WTC11 (cell line): ENCODE measurements at regions not wholly inside any gene's neighbourhood (a gene's known extent, or its start where the extent isn't known, plus 50 kb on each side); places are given as distances from the start of the nearest gene placed in this dataset.

Source experiments
- ATAC-seq: fragments of 200-7000 bp; cut with Tn5 transposase; 2 replicates; pipeline ENCODE4 v1.10.0; 2021; ENCODE audit warnings: mild to moderate bottlenecking, moderate library complexity
- CTCF ChIA-PET: fragments of 300-600 bp; sonication (Branson Sonifier 250); formaldehyde crosslinking; loops from one replicate; lab custom pipeline; 2021; ENCODE audit warnings: antibody characterized with exemption; lab: Charles Lee
- POLR2A ChIA-PET: fragments of 350-600 bp; sonication (Branson Sonifier 250); formaldehyde crosslinking; loops from one replicate; lab custom pipeline; 2021; ENCODE audit warnings: antibody characterized with exemption; lab: Charles Lee
- DNase-seq: peaks from one replicate; pipeline ENCODE4 v3.0.0; 2021; ENCODE audit warnings: low spot score
- H3K27ac Mint-ChIP-seq: 2 replicates; pipeline ENCODE4 v1.8.0; 2021; ENCODE audit warnings: mixed read lengths
- H3K27me3 Mint-ChIP-seq: 2 replicates; pipeline ENCODE4 v1.8.0; 2021; ENCODE audit warnings: low read depth, mild to moderate bottlenecking, moderate library complexity, mixed read lengths
- H3K36me3 Mint-ChIP-seq: 2 replicates; pipeline ENCODE4 v1.8.0; 2021; ENCODE audit warnings: mixed read lengths
- H3K4me1 Mint-ChIP-seq: 2 replicates; pipeline ENCODE4 v1.8.0; 2022; ENCODE audit warnings: mixed read lengths
- H3K4me3 Mint-ChIP-seq: 2 replicates; pipeline ENCODE4 v1.8.0; 2021; ENCODE audit warnings: mild to moderate bottlenecking, moderate library complexity, mixed read lengths
- H3K9me3 Mint-ChIP-seq: 2 replicates; pipeline ENCODE4 v1.8.0; 2021; ENCODE audit warnings: mixed read lengths
- AFF4 ChIP-seq: sonication (generic); formaldehyde crosslinking; IDR thresholded peaks from 2 replicates; pipeline ENCODE4 v1.8.1; 2023; ENCODE audit warnings: mild to moderate bottlenecking, missing genetic modification reagents, borderline replicate concordance
- FOXJ3 ChIP-seq: sonication (generic); formaldehyde crosslinking; IDR thresholded peaks from 2 replicates; pipeline ENCODE4 v1.9.0; 2021; ENCODE audit warnings: missing genetic modification reagents, mild to moderate bottlenecking, borderline replicate concordance
- HMGXB4 ChIP-seq: sonication (generic); formaldehyde crosslinking; IDR thresholded peaks from 2 replicates; pipeline ENCODE4 v1.8.1; 2023; ENCODE audit warnings: mild to moderate bottlenecking, moderate library complexity, missing genetic modification reagents
- IRF2 ChIP-seq: sonication (generic); formaldehyde crosslinking; IDR thresholded peaks from 2 replicates; pipeline ENCODE4 v1.8.0; 2022; ENCODE audit warnings: low read depth, missing genetic modification reagents, borderline replicate concordance
- NFE2L1 ChIP-seq: sonication (generic); formaldehyde crosslinking; IDR thresholded peaks from 2 replicates; pipeline ENCODE4 v1.8.1; 2023; ENCODE audit warnings: missing genetic modification reagents
- NR1H2 ChIP-seq: sonication (generic); formaldehyde crosslinking; IDR thresholded peaks from 2 replicates; pipeline ENCODE4 v1.9.0; 2021; ENCODE audit warnings: mild to moderate bottlenecking, moderate library complexity, missing genetic modification reagents
- SOX15 ChIP-seq: fragments of 250-450 bp; sonication (Bioruptor Pico); IDR thresholded peaks from 2 replicates; pipeline ENCODE4 v1.9.0; 2021; ENCODE audit warnings: mild to moderate bottlenecking
- TCF7 ChIP-seq: sonication (generic); formaldehyde crosslinking; IDR thresholded peaks from 2 replicates; pipeline ENCODE4 v1.8.0; 2022; ENCODE audit warnings: mild to moderate bottlenecking, low read depth, missing genetic modification reagents, moderate library complexity
- USF1 ChIP-seq: sonication (generic); formaldehyde crosslinking; IDR thresholded peaks from 2 replicates; pipeline ENCODE4 v1.8.0; 2022; ENCODE audit warnings: mild to moderate bottlenecking, missing genetic modification reagents
- TF ChIP-seq, protein P1 (sequence below): sonication (generic); formaldehyde crosslinking; IDR thresholded peaks from 2 replicates; pipeline ENCODE4 v1.8.0; 2022; ENCODE audit warnings: mild to moderate bottlenecking, missing genetic modification reagents
- TF ChIP-seq, protein P2 (sequence below): sonication (generic); formaldehyde crosslinking; IDR thresholded peaks from 2 replicates; pipeline ENCODE4 v1.8.0; 2023; ENCODE audit warnings: missing genetic modification reagents
- TF ChIP-seq, protein P3 (sequence below): fragments of 250-450 bp; sonication (Bioruptor Pico); IDR thresholded peaks from 2 replicates; pipeline ENCODE4 v2.1.2; 2022; ENCODE audit warnings: mild to moderate bottlenecking, moderate library complexity

GRCh38 chr10:130479146-130479545, 343.0 kb downstream of the GLRX3 start (continued):
- TF ChIP-seq HMGXB4 (CRISPR knock-in tag): no peak
- no peak for TF ChIP-seq IRF2
- TF ChIP-seq, protein P1, sequence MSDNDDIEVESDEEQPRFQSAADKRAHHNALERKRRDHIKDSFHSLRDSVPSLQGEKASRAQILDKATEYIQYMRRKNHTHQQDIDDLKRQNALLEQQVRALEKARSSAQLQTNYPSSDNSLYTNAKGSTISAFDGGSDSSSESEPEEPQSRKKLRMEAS (CRISPR knock-in tag): no peak
- no peak for TF ChIP-seq TCF7 (CRISPR knock-in tag)
- TF ChIP-seq NFE2L1 (CRISPR knock-in tag): no peak
- no peak for TF ChIP-seq SOX15 (CRISPR knock-in tag)
- TF ChIP-seq NR1H2 (CRISPR knock-in tag): no peak

DNA sequence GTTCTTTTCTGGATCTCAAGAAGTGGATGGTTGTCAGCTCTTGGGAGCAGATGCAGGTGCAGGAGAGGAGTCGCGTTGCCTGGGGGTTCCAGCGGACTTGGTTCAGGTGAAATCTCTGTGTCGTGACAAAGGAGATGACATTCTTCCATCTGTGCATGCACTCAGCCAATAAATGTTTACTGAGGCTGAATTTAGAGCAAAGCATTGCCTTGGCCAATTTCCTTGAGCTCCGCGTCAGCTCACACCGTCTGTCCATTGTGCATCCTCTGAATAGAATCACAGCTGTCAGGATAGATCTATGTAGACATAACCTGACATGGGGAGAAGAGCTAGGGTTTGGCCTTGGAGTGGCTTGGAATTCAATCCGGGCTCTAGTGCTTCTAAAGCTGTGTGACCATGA, 343.7 kb downstream of the GLRX3 start:
- Mint-ChIP-seq H3K4me1 (no peaks in the 10 kb centered on the region), H3K27me3 (peaks cover 11% of the 10 kb centered on the region), H3K9me3 (peaks cover 54% of the 10 kb centered on the region), H3K4me3 (no peak overlapping the region), H3K36me3 (peaks cover 64% of the 10 kb centered on the region), H3K27ac (no peak overlapping the region)
- CTCF ChIA-PET: no interaction called here
- POLR2A ChIA-PET: no interaction called here
- ATAC-seq: no peak
- no peak for TF ChIP-seq USF1 (CRISPR knock-in tag)
- no peak for TF ChIP-seq FOXJ3 (CRISPR knock-in tag)
- TF ChIP-seq AFF4 (CRISPR knock-in tag): no peak
- TF ChIP-seq, protein P2, sequence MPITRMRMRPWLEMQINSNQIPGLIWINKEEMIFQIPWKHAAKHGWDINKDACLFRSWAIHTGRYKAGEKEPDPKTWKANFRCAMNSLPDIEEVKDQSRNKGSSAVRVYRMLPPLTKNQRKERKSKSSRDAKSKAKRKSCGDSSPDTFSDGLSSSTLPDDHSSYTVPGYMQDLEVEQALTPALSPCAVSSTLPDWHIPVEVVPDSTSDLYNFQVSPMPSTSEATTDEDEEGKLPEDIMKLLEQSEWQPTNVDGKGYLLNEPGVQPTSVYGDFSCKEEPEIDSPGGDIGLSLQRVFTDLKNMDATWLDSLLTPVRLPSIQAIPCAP (CRISPR knock-in tag): no peak
- no peak for DNase-seq

DNA sequence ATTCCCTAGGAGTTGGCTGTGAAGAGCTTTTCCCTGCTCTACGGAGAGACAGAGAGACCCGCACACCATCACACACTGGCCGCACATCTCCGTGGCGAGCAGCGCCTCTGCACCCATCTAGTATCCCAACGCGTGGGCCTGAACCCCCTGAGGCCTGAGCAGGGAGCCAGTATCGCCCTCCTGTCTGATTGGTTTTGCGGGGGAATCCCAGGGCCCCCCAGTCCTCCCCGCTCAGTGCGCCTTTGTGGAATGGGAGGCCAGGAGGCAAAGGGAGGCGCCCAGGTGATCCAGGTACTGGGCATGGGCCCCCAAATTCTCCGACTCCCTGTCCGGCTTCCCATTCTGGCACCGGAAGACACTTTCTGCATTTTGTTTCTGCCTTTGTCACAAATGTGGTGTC, 344.3 kb downstream of the GLRX3 start:
- CTCF ChIA-PET: no interaction called here
- DNase-seq (no peak), ATAC-seq (no peak)
- TF ChIP-seq, protein P3, sequence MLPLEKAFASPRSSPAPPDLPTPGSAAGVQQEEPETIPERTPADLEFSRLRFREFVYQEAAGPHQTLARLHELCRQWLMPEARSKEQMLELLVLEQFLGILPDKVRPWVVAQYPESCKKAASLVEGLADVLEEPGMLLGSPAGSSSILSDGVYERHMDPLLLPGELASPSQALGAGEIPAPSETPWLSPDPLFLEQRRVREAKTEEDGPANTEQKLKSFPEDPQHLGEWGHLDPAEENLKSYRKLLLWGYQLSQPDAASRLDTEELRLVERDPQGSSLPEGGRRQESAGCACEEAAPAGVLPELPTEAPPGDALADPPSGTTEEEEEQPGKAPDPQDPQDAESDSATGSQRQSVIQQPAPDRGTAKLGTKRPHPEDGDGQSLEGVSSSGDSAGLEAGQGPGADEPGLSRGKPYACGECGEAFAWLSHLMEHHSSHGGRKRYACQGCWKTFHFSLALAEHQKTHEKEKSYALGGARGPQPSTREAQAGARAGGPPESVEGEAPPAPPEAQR (CRISPR knock-in tag): no peak
- no peaks in the 10 kb centered on the region for H3K4me1 Mint-ChIP-seq
- H3K27me3 Mint-ChIP-seq: peaks cover 11% of the 10 kb centered on the region
- no peak overlapping the region for H3K27ac Mint-ChIP-seq
- POLR2A ChIA-PET: no interaction called here
- peaks cover 64% of the 10 kb centered on the region for H3K36me3 Mint-ChIP-seq
- peaks cover 51% of the 10 kb centered on the region for H3K9me3 Mint-ChIP-seq
- no peak overlapping the region for H3K4me3 Mint-ChIP-seq
